ENCODE measurements at regions not wholly inside any gene's neighbourhood (a gene's known extent, or its start where the extent isn't known, plus 50 kb on each side); places are given as distances from the start of the nearest gene placed in this dataset.
A peak's percentile ranks its signal among the peaks of the same experiment; 100 is the strongest.
"Not testable (repeated sequence)": the region's sequence is repeated elsewhere in the genome, so short reads cannot be mapped to it uniquely, and the experiment has no call there.

DNA sequence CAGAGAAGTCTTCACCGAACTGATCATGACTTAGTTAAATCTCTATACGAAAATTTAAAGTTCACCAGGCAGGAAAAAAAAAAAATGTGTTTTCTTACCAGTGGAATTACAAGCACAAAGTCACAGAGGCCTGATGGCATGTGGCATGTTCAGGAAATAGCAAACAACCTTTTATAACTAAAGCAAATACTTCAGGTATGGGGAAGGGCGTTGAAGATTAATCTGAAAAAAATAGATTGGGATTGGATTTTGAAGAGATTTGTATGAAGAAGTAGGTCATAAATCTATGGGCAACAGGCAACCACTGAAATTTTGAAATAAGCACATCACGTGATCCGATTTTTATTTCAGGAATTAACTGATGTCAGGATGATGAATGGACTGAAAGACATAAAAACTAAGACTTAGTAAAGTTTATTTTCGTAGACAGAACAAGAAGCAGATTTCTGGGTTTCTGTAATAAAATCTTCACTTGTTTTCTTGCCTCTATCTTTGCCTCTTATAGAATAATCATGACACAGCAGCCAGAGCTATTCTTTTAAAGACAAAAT is 295.9 kb upstream of the ADGRL4 start:
- no peak for FAIRE-seq

DNA sequence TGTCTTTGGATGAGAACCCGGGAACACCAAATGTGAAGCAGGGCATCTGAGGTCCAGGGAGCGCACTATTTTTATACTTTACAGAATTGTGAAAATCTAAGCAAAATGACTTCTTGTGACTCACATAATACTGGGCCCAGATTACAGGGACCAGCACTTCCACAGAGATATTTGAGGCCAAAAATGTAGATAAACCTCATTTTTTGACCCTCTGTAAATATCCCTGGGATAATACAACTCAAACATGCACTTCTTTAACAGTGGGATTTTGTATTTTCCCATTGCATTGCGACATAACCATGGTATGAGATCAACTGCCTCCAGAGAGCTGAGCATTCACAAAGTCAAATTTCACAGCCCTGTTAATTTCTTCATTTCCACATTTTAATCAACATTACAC is 289.4 kb upstream of the ADGRL4 start:
- no peak for FAIRE-seq

DNA sequence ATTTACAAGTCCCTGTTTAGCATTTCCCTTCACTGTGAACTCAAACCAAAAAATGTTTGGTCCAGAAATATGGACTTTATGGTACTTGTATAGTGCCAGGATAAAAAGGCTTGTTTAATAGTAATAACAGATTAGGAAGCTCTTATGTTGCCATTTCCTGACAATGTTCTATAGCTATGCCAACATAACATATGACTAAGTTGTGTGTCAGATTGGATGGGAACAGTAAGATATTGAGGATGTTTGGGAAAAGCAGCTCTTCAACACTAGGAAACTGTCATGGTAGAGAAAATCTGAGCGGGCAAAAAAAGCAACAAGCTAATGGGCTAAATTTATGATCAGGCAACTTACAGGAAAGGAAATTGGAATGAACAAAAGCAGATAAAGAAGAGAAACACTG is 287.1 kb upstream of the ADGRL4 start:
- no peak for FAIRE-seq

DNA sequence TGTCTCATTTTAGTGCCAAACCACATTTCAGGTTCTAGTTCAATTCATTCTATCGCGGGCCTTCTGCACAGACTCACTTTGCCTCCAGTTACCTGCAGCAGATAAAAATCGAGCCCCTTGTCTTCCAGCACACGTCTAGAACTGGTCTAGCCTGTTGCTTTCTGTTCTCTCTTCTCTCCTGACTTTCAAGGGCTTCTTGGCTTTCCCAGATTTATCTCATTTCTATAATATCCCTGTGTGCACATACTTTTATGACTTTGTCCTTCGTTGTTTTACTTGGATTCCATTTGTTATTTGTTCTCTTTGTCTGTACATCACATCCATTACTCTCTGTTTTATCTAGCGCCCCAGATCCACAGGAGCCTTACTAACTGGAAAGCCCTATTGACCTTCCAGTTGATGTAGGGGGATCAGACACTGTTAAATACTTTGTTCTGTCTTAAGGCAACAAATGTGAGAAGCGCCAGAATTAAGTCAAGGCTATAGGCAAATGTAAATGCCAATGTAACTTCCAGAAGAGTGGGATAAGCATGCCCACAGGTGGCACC is 284.5 kb upstream of the ADGRL4 start:
- no peak for FAIRE-seq

DNA sequence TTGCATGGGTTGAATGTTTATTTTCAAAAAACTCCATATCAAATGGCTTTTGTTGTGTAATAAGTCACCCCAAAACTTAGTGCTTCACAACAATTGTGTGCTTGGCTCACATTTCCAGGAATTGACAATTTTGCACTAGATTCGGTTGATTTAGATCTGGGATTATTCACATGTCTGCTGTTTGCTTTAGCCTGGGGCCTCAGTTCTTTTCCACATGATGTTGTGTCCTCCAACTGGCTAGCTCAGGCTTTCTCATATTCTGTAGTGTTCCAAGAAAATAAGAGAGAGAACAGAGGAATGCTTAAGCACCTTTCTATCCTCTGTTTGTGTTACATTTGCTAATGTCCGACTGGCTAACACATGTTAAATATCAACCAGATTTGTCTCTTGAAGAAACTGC is 281.5 kb upstream of the ADGRL4 start:
- FAIRE-seq, result no peak

DNA sequence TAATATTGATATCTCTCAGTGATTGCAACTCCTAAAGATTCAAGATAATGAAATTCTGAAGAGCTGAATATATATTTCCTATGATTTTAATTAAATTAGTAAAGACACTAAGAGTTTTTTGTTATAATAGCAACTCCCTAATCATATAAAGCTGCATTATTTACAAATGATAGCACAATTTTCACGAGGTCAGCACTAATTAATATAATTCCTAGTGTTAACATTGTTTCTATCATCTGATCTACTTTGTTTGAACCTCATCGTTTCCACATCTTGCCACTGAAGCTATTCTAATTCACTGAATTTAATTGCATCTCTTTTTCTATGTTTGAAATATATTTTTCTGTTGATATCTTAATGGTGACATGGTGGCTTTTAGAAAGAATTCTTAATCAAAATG is 279.1 kb upstream of the ADGRL4 start:
- no peak for FAIRE-seq

DNA sequence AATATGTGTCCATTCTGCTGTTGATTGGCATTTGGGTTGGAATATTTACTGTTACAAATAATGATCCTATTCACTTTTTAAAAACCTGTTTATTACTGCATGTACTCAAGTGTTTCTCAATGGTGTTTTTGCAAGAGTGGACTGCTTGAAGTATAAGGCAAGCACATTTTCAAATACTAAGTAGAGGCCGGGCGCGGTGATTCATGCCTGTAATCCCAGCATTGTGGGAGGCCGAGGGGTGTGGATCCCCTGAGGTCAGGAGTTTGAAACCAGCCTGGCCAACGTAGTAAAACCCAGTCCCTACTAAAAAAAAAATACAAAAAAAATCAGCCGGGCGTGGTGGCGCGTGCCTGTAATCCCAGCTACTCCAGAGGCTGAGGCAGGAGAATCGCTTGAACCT is 276.9 kb upstream of the ADGRL4 start:
- FAIRE-seq, result no peak

DNA sequence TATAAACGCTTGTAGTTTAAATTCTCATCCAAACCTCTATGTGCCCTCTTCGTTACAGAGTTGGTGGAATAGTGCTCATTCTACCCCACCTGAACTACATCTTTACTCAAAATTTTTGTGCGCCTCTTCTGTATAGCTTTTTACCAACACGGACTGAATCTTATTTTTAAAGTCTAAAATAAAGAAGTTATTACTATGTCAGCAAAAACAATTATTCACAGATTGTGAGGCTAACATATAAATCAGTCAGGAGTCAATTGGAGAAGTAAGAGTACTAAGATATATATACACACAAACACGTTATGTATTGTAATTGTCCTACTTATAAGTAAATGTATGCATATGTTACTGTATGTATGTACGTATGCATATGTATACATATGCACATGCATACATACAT is 274.9 kb upstream of the ADGRL4 start:
- no peak for FAIRE-seq

DNA sequence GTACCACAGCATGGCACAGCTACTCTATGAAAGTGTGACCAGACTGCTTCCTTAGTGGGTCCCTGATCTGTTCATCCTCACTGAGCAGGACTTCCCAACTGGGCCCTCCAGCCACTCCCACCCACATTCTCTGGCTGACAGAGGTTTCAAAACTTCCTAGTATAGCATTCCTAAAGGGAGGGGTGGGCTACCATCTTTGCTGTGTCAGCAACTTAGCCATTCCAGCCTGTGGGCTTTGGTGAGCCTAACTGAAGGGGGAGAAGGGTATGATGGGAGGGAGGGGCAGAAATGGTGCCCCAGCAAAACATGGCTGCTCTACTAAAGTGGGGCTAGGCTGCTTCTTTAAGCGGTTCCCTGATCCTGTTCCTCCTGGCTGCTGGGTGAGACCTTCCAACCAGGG is 265.2 kb upstream of the ADGRL4 start:
- FAIRE-seq, result no peak

DNA sequence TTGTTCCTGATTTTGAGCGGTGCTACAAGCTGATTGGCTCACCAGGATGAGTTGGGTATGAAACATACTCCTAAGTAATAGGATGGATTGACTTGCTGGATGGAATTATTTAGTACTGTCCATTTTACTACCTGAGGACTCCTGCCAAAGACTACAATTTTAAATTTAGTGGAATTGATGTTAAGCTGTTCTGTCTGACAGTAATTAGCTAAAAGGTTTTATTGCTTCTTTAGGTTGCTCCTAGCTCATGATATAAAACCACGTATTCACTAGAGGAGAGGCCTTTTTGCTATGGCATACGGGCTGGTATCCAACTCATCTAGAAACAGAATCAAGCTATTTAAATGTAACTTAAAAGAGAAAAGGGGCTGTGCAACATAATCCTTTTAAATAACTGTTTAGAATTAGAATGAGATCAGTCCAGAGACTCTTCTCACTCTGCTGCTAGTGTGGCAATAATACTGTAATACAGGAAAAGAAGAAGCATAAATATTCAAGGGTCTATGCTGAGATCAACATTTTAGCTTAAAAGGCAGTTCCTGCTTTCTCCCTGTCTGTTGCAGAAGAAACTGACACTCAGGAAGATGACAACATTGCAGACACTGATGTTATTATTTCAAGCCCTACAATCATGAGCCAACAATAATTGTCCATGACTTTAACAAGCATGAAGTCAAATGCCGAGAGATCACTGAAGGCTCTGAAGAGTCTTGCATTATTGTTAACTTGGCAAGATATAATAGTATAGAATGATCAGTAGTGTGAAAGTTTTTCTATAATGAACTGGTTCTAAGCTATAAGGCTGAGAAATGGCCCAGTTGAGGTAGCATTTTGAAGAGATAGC is 258.7 kb upstream of the ADGRL4 start:
- FAIRE-seq, result no peak

DNA sequence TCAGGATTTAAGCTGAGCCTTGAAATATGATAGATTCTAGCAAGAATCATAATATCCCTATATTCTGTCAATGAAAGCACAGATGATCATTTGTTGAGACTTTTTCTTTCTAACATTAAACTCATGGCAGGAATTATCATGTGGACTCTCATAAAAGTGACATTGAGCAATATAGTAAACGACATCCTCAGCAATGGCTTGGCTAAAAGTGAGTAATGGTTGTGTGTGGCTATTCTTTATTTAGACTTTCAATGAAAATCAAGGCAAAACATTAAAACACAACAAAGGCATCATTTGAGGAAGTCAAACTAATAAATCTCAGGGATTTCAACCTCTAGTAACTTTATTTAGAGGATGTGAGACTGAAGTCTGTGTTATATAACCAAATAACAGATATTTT is 257.8 kb upstream of the ADGRL4 start:
- no peak for FAIRE-seq

DNA sequence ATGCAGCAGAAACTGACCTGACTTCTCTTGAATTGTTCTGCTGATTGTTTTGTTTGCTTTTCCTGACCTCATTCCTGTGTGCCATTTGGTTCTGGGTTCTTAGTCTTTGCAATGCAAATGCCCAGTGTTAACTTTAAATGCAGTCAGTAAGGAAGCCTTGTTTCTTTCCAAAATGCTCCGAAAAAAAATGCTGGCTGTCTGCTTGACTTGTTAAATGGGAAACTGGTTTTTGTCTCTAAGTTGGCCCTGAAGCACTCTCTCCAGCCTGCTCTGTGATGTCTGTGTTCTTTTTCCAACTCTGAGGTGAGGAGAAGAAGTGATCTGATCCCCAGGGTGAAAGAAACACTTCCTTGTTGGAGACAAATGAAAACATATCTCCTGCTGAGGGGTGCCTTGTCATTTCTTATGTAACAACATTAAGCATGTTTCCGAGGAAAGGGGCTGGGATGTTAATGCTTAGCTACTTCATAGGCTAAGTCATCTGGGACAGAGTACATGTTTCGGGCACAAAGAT is 256.3 kb upstream of the ADGRL4 start:
- FAIRE-seq, result no peak

DNA sequence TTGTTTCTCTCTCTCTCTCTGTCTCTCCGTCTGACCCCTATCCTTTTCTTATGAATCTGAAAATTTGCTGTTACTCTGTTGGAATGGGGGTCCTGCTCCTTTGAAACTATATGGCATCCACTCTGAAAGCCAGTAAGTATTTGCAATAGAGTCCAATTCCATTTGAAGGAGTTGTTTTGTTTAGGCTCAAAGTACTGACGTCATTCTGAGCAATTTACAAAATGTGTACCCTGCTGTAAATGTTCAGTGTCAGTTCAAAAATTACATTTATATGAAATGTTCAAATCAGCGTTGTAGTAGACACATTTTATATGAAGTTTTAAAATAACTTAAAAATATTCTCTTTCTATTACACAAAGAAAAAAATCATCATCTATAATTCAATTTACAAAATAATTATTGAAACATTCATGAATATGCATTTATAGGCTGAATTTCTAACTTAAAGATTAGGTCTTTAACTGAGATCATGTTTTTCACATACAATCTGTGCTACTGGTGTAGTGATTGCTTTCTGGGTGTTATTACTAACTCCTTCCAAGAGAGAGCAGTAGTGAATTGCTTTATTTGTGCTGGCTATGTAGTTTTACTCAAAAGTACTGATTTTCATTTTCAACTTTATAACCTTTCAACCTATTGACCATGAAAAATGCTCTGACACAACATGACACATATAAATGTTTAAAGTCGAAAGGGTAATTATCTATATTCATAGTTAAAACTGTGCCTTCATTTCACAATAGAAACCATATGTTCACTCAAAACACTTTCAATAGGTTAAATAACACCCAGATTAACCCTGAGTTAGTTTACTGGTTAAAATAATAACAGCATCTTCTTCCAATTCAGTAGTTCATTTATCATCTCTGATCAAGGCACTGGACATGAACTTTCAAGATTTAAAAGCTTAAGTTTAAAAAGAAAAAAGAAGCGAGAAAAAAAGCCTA is 253.1 kb upstream of the ADGRL4 start:
- FAIRE-seq, result peak; percentile 79

DNA sequence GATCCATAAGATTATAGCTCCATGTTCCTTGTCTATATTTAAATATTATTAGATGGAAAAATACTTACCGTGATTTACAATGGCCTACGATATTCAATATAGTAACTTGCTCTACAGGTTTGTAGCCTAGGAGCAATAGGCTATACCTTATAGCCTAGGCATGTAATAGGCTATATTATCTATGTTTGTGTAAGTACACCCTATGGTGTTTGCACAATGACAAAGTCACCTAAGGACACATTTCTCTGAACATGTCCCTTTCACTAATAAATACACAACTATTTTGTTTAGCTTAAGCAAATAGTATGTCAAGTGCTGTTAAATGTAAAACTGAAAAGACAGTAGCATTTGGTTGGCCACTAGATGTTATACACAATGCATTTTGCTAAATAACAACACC is 248.9 kb upstream of the ADGRL4 start:
- no peak for FAIRE-seq

DNA sequence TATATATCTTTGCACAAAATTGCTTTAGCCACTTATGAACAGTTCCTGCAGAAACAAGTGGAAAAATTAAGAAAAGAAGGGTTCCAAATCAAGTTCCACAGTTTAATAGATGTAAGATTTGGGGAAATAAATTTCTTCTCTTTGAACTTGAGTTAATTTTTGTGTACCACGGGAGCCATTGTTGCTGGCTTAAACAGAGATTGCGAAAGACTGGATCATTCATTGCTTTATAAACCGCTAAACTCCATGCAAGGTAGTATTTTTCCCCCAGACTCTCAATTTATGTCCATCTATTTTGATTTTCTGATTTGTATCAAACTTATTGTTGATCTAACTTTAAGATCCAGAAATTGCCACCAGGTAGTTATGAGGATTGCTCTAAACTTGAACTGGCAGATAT is 246.1 kb upstream of the ADGRL4 start:
- FAIRE-seq, result no peak

DNA sequence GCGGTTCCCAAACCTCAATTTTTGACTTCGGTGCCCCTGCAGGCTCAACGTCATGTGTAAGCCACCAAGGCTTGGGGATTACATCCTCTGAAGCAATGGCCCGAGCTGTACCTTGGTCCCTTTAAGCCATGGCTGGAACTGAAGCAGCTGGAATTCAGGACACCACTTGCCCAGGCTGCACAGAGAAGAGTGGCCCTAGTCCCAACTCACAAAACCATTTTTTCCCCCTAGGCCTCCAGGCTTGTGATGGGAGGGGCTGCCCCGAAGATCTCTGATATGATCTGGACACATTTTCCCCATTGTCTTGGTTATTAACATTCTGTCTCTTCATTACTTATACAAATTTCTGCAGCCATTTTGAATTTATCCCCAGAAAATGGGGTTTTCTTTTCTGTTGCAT is 233.3 kb upstream of the ADGRL4 start:
- FAIRE-seq, result no peak

DNA sequence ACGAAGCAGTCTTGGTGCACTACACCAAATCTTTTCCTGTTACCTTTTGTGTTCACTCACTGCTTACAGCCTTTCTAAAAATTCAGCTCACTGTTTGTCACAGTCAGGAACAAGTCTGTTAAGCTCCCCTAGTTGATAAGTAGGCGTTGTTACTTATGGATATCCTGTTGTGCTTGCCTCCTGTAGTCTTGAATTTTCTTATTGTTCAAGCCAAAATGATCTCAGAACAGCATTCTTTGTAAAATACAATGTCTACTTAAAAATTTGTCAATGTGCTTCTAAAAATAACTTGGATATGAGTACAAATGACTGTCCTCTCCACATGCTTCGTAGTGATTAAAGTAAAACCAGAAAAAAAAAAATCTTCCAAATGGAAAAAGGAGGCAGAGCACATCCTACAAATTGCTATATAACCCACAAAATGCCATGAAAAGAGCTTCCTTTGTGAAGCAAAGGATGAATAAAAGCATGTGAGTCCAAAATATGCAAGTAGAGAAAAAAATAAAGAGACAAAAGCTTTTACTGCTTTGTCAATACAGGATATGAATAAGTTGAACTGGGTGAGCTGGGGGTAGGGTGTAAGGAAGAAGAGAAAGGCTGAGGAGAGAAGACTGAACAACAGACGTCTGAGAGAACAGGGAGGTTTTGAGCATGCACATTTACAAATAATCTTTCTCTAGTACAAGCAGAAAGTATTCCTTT is 228.9 kb upstream of the ADGRL4 start:
- FAIRE-seq, result no peak

DNA sequence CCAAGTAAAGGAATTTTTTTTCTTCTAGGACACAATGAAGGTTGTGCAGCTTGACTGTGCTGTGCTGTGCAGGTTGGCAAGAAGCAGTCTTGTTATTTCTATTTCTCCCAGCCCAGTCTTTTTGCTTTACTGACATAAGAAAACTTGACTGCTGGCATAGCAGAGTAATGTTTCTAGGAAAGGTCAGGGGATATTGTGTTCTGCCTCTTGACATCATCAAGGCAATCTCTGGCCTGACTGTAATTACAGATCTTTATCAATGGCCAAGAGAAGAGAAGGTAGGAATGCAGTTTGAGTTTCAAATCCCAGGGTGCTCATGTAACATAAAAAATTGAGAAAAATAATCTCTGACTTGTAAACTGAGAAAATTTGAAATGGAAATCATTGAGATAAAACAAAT is 226.3 kb upstream of the ADGRL4 start:
- no peak for FAIRE-seq

DNA sequence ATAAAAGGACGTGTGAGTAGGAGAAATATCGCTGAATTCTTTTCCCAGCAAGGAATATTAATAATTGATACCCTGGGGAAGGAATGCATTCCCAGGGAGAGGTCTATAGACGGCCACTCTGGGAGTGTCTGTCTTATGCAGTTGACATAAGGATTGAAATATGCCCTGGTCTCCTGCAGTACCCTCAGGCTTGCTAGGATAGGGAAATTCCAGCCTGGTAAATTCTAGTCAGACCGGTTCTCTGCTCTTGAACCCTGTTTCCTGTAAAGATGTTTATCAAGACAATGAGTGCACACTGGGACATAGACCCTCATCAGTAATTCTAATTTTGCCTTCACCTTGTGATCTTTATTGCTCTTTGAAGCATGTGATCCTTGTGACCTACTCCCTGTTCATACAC is 224.2 kb upstream of the ADGRL4 start:
- not testable (repeated sequence) for FAIRE-seq

DNA sequence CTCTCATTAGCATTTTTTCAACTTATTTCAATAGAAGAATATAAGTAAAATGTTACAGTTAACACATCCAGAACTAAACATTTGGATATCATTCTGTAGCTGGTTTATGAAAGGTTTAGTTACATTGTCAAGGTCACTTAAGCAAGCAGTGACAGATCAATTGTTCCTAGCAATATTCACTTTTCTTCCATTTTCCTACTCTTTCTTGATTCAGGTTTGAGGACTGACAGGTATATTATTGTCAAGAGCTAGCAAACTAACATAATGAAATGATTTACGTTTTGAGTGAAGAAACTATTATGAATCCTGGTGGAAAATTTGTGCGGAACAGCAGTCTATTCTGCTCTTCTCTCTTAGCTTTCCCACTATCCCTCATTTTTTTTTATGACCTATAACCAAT is 220.4 kb upstream of the ADGRL4 start:
- FAIRE-seq, result no peak

DNA sequence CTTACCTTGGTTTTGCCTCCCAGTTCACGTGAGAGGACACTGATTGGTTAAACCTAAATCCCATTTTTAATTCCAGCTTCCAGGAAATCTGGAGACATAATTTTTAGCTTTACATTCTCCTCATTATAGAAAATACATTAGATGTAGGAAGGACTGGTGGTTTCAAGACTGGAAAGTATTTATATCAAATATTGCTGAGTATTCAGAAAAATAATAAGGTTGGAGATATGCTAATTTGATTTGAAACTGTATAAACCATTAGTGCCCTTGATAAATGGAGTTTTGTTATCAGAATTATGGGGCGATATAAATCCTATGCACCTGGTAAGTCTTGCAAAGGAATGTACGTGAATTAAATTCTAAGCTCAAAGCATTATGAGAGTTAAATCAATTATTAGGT is 218.0 kb upstream of the ADGRL4 start:
- no peak for FAIRE-seq

DNA sequence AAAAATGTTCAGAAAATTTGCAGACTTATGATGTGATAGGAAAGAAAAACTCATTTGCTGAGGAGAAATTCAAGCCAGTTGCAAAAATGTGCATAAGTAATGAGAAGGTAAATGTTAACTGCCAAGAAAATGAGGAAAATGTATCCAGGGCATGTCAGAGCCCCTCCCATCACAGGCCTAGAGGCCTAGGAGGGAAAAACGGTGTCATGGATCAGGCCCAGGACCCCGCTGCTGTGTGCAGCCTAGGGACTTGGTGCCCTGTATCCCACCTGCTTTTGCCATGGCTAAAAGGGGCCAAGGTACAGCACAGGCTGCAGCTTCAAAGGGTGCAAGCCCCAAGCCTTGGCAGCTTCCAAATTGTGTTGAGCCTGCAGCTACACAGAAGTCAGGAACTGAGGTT is 214.0 kb upstream of the ADGRL4 start:
- no peak for FAIRE-seq

DNA sequence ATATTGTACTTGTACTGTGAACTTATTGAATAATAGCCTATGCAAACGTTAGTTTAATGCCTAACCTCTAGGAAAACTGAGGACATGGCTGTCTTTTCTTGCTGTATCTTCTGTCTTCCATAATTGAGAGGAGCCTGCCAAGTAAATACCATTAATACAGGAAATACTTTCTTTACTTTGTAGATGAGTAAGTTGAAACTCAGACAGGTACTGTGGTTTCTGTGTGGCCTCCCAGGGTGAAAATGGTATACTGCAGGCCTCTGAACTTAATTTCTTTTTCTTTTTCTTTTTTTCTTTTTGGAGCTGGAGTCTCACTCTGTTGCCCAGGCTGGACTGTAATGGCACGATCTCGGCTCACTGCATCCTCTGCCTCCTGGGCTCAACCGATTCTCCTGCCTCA is 208.8 kb upstream of the ADGRL4 start:
- no peak for FAIRE-seq

All from G401.6 (cell line).